PC-9 (cell line): ENCODE measurements at regions not wholly inside any gene's neighbourhood (a gene's known extent, or its start where the extent isn't known, plus 50 kb on each side); places are given as distances from the start of the nearest gene placed in this dataset.

Experiments
- BruUV-seq: library from RNA; stranded (reverse); fragments of 400-500 nt; replicated peaks from 2 replicates; lab custom pipeline; 2021; lab: Mats Ljungman, UMichigan
- CTCF ChIA-PET: fragments of 300-600 bp; sonication (Branson Sonifier 250); formaldehyde crosslinking; loops from one replicate; lab custom pipeline; 2022; ENCODE audit warnings: antibody characterized with exemption; lab: Charles Lee
- POLR2A ChIA-PET: fragments of 300-600 bp; sonication (Branson Sonifier 250); formaldehyde crosslinking; loops from one replicate; lab custom pipeline; 2022; ENCODE audit warnings: antibody characterized with exemption; ENCODE audit not compliant: unreplicated experiment; lab: Charles Lee
- DNase-seq, 2 experiments: peaks; one replicate each; pipeline versions ENCODE4 v3.0.0 to v3.0.0-alpha.2; 2015 to 2022; ENCODE audit warnings: mixed read lengths in 1 of 2
- H2AFZ ChIP-seq: fragments of 200-600 bp; sonication (generic); 2 replicates; pipeline ENCODE4 v1.8.1; 2017; ENCODE audit warnings: antibody characterized with exemption
- H3F3A ChIP-seq: fragments of 200-600 bp; sonication (generic); 2 replicates; pipeline ENCODE4 v1.8.1; 2017; ENCODE audit warnings: antibody characterized with exemption, mild to moderate bottlenecking, low read depth; ENCODE audit not compliant: insufficient read depth
- H3K27ac ChIP-seq: fragments of 200-600 bp; sonication (generic); 2 replicates; pipeline ENCODE4 v1.6.1; 2016; ENCODE audit warnings: mixed run types
- H3K27me3 ChIP-seq: fragments of 200-600 bp; sonication (generic); 2 replicates; pipeline ENCODE4 v1.6.1; 2016; ENCODE audit warnings: low read depth, mixed run types; ENCODE audit not compliant: insufficient read depth
- H3K36me3 ChIP-seq: fragments of 200-600 bp; sonication (generic); 2 replicates; pipeline ENCODE4 v1.6.1; 2016; ENCODE audit warnings: low read depth, mixed run types
- H3K4me1 ChIP-seq: fragments of 200-600 bp; sonication (generic); replicated peaks from 2 replicates; pipeline ENCODE4 v1.6.1; 2016; ENCODE audit warnings: mixed run types; ENCODE audit not compliant: insufficient read depth
- H3K4me2 ChIP-seq: fragments of 200-600 bp; sonication (generic); 2 replicates; pipeline ENCODE4 v1.6.1; 2017; ENCODE audit warnings: mixed run types
- H3K4me3 ChIP-seq: fragments of 200-600 bp; sonication (generic); 2 replicates; pipeline ENCODE4 v1.6.1; 2016; ENCODE audit warnings: mixed run types
- H3K79me2 ChIP-seq: fragments of 200-600 bp; sonication (generic); 2 replicates; pipeline ENCODE4 v1.6.1; 2017; ENCODE audit warnings: low read depth, mixed run types
- H3K9me2 ChIP-seq: fragments of 200-600 bp; sonication (generic); 2 replicates; pipeline ENCODE4 v1.8.1; 2017; ENCODE audit warnings: mild to moderate bottlenecking; ENCODE audit not compliant: insufficient read depth
- H3K9me3 ChIP-seq: fragments of 200-600 bp; sonication (generic); 2 replicates; pipeline ENCODE4 v1.8.1; 2016; ENCODE audit warnings: low read depth; ENCODE audit not compliant: insufficient read depth
- H4K20me1 ChIP-seq: fragments of 200-600 bp; sonication (generic); 2 replicates; pipeline ENCODE4 v1.8.1; 2017; ENCODE audit not compliant: insufficient read depth
- EZH2 ChIP-seq: fragments of 200-600 bp; sonication (generic); IDR thresholded peaks from 2 replicates; pipeline ENCODE4 v1.8.0; 2017; ENCODE audit warnings: antibody characterized with exemption, low read depth
- intact Hi-C: fragments of 100-400 bp; cut with micrococcal nuclease; formaldehyde crosslinking; loops from one replicate; pipeline ENCODE4 v1.10.0; 2022; ENCODE audit not compliant: unreplicated experiment
- TF ChIP-seq, protein P1 (sequence below): fragments of 200-600 bp; sonication (generic); conservative IDR thresholded peaks from 2 replicates; pipeline ENCODE4 v1.6.1; 2017; ENCODE audit warnings: mixed run types, antibody characterized with exemption, mild to moderate bottlenecking, moderate library complexity

DNA sequence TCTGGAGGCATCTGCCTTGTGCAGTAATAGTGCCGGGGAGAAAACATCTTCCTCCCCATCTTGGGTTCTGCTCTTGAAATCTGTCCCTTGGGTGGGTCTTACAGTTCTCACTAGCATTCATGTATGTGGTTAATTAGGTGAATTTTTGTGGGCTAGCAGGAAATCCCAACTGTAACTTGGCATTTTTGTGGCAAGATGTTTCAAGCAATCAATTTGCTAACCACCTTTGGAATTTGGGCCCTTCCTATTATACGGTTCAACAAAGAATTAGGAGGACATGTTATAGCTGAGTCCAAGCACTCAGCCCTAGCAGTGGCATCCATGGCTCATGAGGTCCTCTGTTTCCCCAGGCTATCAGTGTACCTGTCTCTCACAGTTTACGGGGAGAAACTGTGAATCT is 89.1 kb upstream of the MTNR1B start:
- CTCF ChIA-PET: no interaction called here
- Histone ChIP-seq H3K36me3 (no peaks in the 10 kb centered on the region), H3K4me3 (no peak overlapping the region), H3K9me3 (no peaks in the 10 kb centered on the region), H2AFZ (no peak overlapping the region), H3K27me3 (no peaks in the 10 kb centered on the region), H3K4me2 (no peak overlapping the region), H3K27ac (no peak overlapping the region), H3K4me1 (no peaks in the 10 kb centered on the region), H4K20me1 (no peaks in the 10 kb centered on the region), H3K9me2 (no peaks in the 10 kb centered on the region), H3F3A (no peaks in the 10 kb centered on the region), H3K79me2 (no peaks in the 10 kb centered on the region)
- no peak for DNase-seq
- POLR2A ChIA-PET: no interaction called here
- no peak for TF ChIP-seq EZH2
- TF ChIP-seq, protein P1, sequence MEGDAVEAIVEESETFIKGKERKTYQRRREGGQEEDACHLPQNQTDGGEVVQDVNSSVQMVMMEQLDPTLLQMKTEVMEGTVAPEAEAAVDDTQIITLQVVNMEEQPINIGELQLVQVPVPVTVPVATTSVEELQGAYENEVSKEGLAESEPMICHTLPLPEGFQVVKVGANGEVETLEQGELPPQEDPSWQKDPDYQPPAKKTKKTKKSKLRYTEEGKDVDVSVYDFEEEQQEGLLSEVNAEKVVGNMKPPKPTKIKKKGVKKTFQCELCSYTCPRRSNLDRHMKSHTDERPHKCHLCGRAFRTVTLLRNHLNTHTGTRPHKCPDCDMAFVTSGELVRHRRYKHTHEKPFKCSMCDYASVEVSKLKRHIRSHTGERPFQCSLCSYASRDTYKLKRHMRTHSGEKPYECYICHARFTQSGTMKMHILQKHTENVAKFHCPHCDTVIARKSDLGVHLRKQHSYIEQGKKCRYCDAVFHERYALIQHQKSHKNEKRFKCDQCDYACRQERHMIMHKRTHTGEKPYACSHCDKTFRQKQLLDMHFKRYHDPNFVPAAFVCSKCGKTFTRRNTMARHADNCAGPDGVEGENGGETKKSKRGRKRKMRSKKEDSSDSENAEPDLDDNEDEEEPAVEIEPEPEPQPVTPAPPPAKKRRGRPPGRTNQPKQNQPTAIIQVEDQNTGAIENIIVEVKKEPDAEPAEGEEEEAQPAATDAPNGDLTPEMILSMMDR: no peak
- intact Hi-C loops: loop anchor here (10.0 kb wide), 1 partner anchor 656 kb away; the partner anchor contains the start of gene FAT3
- no TSS peak for BruUV-seq

DNA sequence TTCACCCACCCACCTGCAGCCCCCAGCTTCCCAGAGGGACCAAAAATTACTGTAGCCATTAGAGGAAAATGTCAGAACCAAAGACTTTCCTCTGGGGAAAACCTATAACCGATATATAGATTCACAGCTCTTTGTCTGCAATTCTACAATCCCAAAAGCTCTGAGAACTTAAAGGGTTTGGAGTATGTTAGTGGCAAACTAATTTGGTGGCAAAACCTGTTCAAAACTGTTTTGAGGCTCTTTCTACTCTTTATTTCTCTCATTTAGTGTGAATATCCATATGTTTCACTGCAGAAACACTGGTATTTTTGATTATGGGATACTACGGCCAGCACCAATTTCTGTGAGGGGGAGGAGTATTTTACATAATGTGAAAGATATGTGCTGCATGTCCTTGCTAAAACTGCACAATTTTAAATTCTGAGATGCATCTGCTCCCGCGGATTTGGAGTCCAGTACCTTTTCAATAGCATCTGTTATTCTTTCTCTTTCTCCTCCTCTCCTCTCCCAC is 87.5 kb upstream of the MTNR1B start:
- no peaks in the 10 kb centered on the region for H3K9me2 ChIP-seq
- H3F3A ChIP-seq: no peaks in the 10 kb centered on the region
- DNase-seq: no peak
- no peak overlapping the region for H3K4me3 ChIP-seq
- no TSS peak for BruUV-seq
- no peaks in the 10 kb centered on the region for H3K9me3 ChIP-seq
- H3K79me2 ChIP-seq: no peaks in the 10 kb centered on the region
- no peaks in the 10 kb centered on the region for H3K27me3 ChIP-seq
- H2AFZ ChIP-seq: no peak overlapping the region
- no peaks in the 10 kb centered on the region for H3K36me3 ChIP-seq
- no peaks in the 10 kb centered on the region for H3K4me1 ChIP-seq
- intact Hi-C loops: loop anchor here (10.0 kb wide), 1 partner anchor 657 kb away; the partner anchor contains the start of gene FAT3
- no peak overlapping the region for H3K4me2 ChIP-seq
- no peak overlapping the region for H3K27ac ChIP-seq
- ChIA-PET CTCF (no interaction called here), POLR2A (no interaction called here)
- no peaks in the 10 kb centered on the region for H4K20me1 ChIP-seq
- TF ChIP-seq EZH2: no peak
- TF ChIP-seq, protein P1: no peak

DNA sequence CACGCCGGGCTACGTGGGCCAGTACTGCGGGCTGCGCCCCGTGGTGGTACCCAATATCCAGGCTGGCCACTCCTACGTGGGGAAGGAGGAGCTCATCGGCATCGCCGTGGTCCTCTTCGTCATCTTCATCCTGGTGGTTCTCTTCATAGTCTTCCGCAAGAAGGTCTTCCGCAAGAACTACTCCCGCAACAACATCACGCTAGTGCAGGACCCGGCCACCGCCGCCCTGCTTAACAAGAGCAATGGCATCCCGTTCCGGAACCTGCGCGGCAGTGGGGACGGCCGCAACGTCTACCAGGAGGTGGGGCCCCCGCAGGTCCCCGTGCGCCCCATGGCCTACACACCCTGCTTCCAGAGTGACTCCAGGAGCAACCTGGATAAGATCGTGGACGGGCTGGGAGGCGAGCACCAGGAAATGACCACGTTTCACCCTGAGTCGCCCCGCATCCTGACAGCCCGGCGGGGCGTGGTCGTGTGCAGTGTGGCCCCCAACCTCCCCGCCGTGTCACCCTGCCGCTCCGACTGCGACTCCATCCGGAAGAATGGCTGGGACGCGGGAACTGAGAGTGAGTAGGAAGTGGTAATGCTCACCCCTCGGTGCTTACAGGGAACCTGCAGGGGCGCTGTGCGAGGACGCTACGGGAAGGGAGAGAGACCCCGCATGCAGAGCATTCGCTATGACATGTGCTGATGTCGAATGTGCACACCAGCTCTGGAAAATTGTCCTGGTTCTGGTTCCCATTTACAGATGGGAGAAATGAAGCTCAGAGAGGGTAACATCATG is 86.4 kb upstream of the MTNR1B start:
- H3K4me2 ChIP-seq: no peak overlapping the region
- CTCF ChIA-PET: no interaction called here
- H3K36me3 ChIP-seq: no peaks in the 10 kb centered on the region
- H2AFZ ChIP-seq: no peak overlapping the region
- H4K20me1 ChIP-seq: no peaks in the 10 kb centered on the region
- intact Hi-C loops: loop anchor here (10.0 kb wide), 1 partner anchor 658 kb away; the partner anchor contains the start of gene FAT3
- no peaks in the 10 kb centered on the region for H3K4me1 ChIP-seq
- TF ChIP-seq, protein P1: no peak
- no peak for TF ChIP-seq EZH2
- H3K79me2 ChIP-seq: no peaks in the 10 kb centered on the region
- no TSS peak for BruUV-seq
- H3K4me3 ChIP-seq: no peak overlapping the region
- POLR2A ChIA-PET: no interaction called here
- no peak overlapping the region for H3K27ac ChIP-seq
- no peaks in the 10 kb centered on the region for H3K9me2 ChIP-seq
- H3K9me3 ChIP-seq: no peaks in the 10 kb centered on the region
- H3K27me3 ChIP-seq: no peaks in the 10 kb centered on the region
- DNase-seq: no peak
- H3F3A ChIP-seq: no peaks in the 10 kb centered on the region
